Stimulated activated CD4-positive, alpha-beta T cell treated with anti-CD3 and anti-CD28 coated beads, Interleukin-4, amount 100 ng/mL, for 1 hour (primary cell): ENCODE measurements at regions not wholly inside any gene's neighbourhood (a gene's known extent, or its start where the extent isn't known, plus 50 kb on each side); places are given as distances from the start of the nearest gene placed in this dataset.
"Not testable (repeated sequence)": the region's sequence is repeated elsewhere in the genome, so short reads cannot be mapped to it uniquely, and the experiment has no call there.

Experiments
- DNase-seq: peaks from one replicate; pipeline ENCODE4 v3.0.0-alpha.2; 2020

DNA sequence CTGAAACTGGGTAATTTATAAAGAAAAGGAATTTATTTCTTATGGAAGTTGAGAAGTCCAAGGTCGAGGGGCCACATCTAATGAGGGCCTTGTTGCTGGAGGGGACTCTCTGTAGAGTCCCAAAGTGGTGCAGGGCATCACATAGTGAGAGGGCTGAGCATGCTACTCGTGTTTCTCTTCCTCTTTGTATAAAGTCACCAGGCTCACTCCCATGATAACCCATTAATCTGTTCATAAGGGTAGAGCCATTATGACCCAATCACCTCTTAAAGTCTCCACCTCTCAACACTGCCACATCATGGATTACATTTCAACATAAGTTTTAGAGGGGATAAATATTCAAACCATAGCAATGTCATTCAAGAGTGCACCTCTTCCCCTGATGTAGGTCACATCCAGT is 79.1 kb upstream of the ATP2B1 start:
- DNase-seq = no peak

DNA sequence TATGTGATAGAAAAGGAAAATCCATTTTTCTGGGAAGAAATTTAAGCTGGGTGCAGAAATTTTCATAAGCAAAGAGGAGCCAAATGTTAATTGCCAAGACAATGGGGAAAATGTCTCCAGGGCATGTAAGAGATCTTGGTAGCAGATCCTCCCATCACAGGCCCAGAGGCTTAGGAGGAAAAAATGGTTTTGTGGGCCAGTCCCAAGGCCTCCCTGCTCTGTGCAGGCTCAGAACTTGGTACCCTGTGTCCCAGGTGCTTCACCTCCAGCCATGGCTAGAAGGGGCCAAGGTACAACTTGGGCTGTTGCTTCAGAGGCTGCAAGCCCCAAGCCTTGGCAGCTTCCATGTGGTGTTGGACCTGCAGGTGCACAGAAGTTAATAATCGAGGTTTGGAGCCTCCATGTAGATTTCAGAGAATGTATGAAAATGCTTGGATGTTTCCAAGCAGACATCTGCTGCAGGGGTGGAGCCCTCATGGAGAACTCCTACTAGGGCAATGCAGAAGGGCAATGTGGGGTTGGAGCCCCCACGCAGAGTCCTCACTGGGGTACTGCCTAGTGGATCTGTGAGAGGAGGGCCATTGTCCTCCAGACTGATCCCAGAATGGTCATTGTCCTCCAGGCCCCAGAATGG is 77.7 kb upstream of the ATP2B1 start:
- DNase-seq = no peak

DNA sequence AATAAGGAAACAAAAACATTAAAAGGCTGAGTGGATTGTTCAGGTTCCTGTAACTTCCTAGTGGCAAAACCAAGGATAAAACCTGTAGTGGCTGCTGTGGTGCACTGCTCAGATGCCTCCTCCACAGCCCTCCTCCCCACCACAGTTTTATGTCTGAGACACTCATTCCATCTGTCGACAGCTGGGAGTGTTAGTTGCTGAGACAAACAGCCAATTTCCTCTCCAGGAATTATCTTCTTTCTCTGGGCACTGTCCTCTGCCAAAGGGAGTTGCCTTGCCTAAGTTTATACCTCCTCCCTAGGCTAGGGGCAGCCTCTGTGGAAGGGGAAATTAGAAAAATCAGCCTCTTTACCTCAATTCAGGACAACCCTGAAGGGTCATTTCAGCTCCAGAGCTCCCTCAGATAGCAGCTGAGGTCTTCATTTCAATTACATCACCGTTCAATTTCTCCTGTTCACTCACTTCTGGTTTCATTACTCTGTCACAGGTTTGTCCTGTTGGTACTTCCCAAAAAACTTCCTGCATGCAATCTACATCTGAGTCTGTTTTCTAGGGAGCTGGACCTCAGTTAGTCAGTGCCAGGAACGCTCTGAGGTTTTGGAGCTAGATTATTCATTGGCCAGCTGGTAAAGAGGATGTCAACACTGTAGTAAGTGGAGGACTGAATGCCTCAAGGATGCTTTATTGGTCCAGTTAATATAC is 74.9 kb upstream of the ATP2B1 start:
- DNase-seq = no peak

DNA sequence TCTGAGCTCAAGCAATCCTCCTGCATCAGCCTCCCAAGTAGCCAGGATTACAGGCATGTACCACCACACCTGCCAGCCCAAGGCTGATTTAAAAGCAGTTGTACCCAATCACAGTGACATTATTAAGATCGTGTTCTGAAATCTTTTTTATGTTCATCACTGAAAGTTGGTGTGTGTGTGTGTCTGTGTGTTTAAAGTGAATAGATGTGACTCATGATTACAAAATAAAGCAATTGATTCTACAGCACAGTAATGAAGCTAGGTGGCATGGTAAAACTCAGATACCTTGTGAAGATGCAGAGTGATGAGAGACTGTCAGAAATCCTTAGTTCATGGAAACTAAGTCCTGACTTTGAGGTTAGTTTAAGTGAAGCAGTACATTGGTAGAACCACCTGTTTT is 74.2 kb upstream of the ATP2B1 start:
- no peak for DNase-seq

DNA sequence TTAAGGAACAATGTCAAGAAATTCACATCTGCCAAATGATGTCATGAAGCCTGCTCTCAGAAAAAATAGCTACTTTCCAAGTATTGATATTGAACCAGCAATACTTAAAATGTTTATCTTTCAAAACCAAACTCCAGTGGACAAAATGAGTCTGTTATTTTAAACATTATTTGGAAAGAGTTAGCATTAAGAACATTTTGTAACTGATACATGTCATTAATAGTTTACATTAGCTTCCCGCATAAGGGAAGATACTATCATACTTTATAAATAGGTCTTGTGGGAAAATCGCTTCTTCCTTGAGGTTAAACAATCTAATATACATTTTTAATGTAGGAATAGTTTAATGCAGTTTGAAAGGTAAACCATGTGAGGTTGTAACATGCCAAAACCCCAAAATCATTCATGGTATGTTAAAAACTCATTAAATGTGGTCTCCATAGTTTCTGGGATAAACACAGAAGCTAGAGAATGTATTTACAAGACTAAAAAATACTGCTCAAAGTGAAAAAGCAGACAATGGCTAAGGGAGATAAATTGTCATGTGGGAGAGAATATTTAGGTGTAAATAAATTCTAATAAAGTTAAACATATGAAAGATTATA is 73.4 kb upstream of the ATP2B1 start:
- DNase-seq = no peak

DNA sequence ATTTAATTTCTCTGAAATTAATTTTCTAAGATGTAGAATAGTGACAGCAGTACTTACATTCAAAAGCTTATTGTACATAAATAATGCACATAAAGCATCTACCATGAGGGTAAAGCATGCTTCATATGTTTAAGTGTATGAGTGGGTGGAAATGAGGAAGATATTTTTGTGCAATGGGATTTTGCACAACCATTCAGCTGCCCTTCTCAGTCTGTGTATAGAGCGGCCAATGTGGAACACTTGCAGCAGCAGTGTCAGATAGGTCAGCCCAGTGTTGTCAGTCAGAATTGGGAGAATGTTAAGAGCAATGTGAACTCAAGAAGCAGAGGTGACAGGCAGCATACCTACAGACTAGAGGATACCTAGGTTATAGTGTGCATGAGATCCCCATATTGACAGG is 72.5 kb upstream of the ATP2B1 start:
- DNase-seq = no peak

DNA sequence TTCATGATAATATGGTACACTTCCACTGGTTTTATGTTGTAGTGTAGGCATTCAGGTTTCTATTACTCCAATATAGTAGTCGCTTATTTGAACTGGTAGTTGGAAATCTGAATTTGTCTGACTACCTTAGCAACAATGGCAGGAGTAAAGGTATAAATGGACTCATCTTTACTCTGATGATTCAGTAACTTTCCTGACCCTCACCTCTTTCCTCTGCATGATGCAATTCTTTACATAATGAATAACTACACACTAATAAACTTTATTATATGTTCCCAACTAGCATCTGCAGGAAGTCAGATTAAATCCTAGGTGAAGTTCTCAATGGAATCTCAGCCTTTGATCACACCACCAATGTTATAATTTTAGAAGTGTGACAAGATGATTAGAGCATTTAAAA is 70.5 kb upstream of the ATP2B1 start:
- no peak for DNase-seq

DNA sequence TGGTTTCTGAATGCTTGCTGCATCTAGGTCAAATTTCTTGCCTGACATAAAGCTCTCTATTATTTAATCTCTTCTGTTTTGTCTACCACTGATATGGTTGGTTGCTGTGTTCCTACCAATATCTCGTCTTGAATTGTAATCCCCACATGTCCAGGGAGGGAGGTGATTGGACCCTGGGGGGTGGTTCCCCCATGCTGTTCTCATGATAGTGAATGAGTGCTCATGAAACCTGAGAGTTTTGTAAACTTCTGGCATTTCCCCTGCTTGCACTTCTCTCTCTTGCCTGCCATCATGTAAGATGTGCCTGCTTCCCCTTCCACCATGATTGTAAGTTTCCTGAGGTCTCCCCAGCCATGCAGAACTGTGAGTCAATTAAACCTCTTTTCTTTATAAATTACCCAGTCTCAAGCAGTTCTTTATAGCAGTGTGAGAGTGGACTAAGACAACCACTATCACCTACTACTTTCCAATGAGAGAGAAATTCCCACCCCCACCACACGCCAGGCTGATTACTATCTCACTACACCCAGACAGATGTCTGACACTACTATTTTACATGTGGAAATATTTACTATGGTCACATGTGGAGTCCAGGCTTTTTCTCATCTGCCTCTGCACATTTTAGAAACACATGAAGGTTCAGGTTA is 69.2 kb upstream of the ATP2B1 start:
- no peak for DNase-seq

DNA sequence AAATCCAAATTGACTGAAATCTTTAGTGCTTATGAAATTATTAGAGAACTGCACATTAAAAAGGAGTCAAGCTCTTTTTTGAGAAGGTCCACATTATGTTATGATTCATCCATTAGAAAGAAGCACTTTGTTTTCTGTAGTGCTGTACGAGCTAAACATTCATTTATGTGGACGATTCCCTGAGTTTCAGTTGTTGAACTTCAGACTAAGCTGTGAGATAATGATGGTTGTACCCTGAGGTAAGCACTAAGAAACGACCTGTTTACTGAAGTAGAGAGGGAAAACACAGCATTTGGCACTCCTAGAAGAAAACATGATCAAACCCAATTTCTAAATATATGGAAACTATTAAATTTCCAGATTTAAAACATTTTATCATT is 67.3 kb upstream of the ATP2B1 start:
- no peak for DNase-seq

DNA sequence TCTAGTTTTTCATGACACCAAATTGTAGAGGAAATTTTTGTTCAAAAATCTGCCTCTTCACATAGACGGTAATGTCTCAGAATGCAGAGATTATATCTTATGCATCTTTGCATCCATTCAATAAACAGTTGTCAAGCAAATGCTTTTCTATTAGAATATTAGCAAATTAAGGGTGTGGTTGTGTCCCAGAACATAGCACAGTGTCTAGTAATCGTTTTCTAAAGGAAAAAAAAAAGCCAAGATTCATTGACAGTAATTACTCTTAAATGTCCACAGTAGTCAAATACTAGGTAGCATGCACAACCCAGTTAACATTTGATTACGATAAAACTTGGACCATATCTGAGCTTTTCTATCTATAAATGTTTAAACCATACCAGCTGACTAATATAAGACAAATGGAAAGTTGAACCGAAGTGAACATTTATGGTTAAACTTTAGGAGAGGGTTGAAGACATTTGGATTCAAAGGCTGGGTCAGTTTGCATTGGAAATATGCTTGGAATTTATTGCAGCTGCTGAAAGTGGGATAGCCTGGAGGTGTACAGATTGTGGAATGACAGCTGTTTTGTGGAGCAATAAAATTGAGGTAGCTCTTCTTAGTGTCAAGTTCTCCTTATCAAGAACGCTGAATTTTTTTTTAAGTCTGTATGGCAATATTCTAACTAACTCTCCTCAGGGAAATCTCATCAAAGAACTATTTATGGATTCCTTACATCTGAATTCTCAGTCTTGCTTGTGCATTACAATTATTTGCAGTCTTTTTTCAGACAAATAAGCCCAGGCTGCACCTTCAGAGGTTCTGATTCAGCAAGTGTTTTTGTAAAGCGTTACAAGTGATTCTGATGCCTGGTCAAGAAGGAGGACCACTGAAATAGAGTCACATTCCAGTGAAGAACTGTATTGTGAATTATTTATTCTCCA is 66.7 kb upstream of the ATP2B1 start:
- DNase-seq = no peak

DNA sequence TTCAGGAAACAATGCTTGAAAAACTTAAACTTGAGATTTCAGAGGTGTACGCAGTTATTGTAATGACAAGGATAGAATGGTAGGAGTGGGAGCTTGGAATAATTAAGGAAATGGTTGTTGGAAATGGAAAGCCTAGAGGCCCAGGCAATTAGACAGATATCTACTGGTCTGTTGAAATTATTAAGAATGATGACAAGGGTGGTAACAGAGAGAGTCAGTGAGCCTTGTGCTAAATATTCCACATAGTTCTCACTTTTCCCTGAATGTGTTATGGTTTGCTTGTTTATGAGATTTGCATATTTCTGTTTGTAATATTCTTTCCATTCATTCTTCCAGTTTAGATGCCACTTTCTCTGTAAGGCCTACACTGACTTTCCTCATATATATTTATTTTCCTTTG is 66.0 kb upstream of the ATP2B1 start:
- DNase-seq = no peak

DNA sequence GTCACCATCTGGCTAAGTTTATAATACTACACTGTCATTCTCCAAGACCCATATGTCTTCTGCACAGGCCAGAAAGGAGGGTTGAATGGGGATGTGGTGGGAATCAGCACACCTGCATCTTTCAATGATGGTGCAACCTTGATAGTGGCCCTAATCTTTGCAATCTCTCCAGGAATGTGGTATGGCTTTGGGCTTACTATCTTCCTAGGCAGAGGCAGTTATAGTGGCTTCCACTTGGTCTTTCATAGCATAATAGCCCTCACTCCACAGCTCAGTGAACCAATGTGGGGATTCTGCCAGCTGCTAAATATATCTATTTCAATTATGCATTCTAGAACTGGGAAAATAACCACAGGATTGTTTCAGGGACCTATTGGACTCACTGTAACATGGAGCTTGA is 61.8 kb upstream of the ATP2B1 start:
- DNase-seq = no peak

DNA sequence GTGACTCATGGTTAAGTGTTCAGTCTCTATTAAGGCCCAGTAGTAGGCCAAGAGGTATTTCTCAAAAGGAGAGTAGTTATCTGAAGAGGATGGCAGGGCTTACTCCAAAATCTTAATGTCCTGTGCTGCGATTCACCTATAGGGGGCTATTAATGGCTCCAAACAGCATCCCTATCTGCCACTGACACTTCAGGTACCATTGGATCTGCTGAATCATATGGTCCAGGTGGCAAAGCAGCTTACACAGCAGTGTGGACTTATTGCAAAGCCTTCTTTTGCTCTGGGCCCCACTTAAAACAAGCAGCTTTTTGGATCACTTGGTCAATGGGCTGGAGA is 60.8 kb upstream of the ATP2B1 start:
- DNase-seq = no peak

DNA sequence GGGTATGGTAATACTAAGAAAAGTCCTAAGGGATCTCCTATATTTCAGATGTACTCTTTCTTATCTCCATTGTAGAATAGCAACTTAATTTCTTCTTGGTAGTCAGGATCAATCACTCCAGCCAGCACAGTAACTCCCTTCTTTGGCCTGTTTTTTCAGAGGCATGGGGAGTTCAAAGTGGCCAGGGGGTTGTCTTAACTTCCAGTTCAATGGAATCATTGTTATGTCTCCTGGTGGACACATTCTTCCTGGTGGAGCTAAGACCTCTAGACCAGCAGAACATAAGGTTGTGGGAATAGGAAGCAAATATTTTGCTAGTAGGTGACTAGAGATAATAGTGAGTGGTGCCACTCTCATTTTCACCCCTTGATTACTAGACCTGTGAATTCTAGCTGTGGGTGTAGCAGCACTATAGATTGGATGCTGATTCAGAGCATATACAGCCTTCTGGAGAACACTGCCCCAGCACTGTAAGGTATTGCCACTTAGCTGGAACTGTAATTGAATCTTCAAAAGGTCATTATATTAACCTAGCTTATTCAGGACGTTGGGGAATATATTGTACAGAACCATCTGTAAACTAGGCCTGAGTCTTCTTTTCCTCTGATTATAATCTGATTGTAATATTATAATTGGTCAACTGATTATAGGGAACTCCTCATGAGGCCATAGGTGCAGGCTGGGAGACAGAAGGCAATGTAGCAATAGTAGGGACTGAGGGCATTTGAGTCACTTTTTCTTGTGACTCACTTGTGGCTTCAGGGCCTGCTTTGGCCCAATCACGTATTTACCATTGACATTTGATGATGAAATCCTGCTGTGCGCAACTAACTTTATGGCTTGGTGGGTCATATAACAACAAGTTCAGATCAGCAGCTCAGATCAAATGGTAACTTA is 60.2 kb upstream of the ATP2B1 start:
- no peak for DNase-seq

DNA sequence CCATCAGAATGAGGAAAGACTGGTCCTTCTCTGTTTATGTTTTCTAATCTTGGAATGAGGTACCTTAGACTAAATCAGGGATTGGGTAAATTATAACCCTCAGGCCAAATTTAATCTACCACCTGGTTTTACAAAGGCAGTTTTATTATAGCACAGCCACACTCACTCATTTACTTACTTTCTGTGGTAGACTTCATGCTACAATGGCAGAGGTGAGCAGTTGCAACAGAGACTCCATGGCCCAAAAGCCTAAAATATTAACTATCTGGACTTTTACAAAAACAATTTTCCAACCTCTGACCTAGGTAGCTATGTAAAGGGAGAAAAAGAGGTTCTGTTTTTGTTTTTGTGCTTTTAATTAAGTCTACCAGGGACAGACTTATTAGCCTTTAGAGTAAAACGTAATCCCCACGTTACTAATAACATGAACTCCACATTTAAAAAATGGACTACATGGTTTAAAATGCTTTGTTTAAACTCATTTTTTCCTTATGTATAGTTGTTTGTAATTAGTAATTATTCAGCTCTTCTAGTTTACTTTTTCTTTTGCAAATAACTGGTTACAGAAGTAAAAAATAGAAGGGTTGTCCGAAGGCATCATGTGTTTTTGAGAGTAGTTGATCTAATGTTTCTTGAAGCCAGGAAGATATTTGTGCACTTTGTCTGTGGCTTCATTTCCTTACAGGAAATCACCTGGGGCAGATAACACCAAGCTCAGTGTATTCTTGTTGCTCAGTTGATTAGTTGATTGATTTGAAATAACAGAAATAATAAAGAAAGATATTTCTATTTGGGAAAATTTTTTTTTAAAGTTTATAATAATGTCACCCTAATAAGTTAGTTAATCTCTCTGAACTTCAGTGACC is 57.6 kb upstream of the ATP2B1 start:
- DNase-seq = no peak

DNA sequence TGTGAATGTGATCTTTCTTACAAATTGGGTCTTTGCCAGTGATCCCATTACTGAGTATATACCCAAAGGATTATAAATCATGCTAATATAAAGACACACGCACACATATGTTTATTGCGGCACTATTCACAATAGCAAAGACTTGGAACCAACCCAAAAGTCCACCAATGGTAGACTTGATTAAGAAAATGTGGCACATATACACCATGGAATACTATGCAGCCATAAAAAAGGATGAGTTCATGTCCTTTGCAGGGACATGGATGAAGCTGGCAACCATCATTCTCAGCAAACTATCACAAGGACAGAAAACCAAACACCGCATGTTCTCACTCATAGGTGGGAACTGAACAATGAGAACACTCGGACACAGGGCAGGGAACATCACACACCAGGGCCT is 55.5 kb upstream of the ATP2B1 start:
- not testable (repeated sequence) for DNase-seq

DNA sequence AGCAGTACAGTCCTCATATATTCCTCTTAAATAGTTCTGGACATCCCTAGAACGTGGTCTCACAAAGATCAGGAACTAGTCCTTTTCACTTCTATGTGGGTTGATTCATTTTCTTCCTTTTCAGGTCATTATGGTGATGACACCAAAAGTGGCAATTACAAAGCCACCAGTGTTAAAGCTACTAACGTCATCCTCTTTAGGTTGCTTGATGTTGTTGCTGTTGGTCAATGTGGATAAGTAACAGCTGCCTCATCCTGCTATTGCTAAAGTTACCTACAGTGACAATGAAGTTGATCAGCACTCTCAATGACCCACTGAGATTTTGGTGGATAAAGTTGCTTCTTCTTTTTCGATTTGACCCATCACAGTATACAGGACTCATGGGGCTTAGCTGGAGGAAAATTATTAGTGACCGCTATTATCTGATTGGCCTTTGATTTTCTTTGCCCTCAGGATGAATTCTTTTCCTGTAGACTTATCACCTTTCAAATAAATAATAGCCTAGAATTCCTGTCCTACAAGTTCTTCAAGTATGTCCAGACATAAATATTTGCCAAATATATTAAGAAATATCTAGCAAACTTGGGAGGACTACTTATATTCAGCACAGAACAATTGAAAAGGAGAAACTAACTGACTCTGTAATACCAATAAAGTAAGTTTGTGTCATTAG is 54.0 kb upstream of the ATP2B1 start:
- DNase-seq = no peak

DNA sequence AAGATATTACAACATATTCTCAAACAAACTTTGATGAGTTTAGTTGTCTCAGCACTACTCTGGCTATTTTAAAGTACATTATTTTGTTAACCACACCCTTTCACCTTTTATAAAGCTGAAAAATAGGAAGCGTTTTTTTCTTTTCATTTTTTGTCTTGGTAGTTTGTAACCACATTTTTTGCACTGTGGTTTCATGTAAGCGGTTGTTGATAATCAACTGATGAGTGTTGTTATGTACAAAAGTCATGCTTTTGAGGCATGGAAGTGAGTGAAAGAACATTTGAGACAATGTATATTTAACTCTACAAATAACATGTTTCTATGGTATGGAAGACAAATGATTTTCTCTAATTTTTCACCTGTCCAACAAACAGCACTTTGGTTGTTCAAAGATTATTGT is 52.1 kb upstream of the ATP2B1 start:
- DNase-seq = no peak
